ENCODE measurements at regions not wholly inside any gene's neighbourhood (a gene's known extent, or its start where the extent isn't known, plus 50 kb on each side); places are given as distances from the start of the nearest gene placed in this dataset.

- no peak for DNase-seq (ENCODE audit: low read depth in 4 of 4, low spot score in 2 of 4)
These were observed 662.4 kb upstream of the PTPRD start for GRCh38 chr9:11275158-11275695.

GRCh38 chr9:11312966-11313365 lies 700.2 kb upstream of the PTPRD start:
- peak in 1 of 4 donors; percentile 13 for DNase-seq (ENCODE audit: low read depth in 4 of 4, low spot score in 2 of 4)

- no peak for DNase-seq (ENCODE audit: low read depth in 4 of 4, low spot score in 2 of 4)
These were observed 706.1 kb upstream of the PTPRD start for GRCh38 chr9:11318946-11319345.

- peak in 1 of 4 donors; percentile 12 for DNase-seq (ENCODE audit: low read depth in 4 of 4, low spot score in 2 of 4)
These were observed 706.7 kb upstream of the PTPRD start for GRCh38 chr9:11319538-11319937.

- no peak for DNase-seq (ENCODE audit: low read depth in 4 of 4, low spot score in 2 of 4)
These were observed 708.2 kb upstream of the PTPRD start for GRCh38 chr9:11320989-11321388.

GRCh38 chr9:11323457-11323856 lies 710.7 kb upstream of the PTPRD start:
- no peak for DNase-seq (ENCODE audit: low read depth in 4 of 4, low spot score in 2 of 4)

- no peak for DNase-seq (ENCODE audit: low read depth in 4 of 4, low spot score in 2 of 4)
These were observed 713.4 kb upstream of the PTPRD start for GRCh38 chr9:11326231-11326630.

GRCh38 chr9:11328326-11328725 lies 715.5 kb upstream of the PTPRD start:
- no peak for DNase-seq (ENCODE audit: low read depth in 4 of 4, low spot score in 2 of 4)

- DNase-seq (ENCODE audit: low read depth in 4 of 4, low spot score in 2 of 4) = no peak
These were observed 722.2 kb upstream of the PTPRD start for GRCh38 chr9:11335011-11335410.

GRCh38 chr9:11338130-11338529 lies 725.3 kb upstream of the PTPRD start:
- DNase-seq (ENCODE audit: low read depth in 4 of 4, low spot score in 2 of 4) = no peak

GRCh38 chr9:11340654-11341053 lies 727.9 kb upstream of the PTPRD start:
- DNase-seq (ENCODE audit: low read depth in 4 of 4, low spot score in 2 of 4) = no peak

- DNase-seq (ENCODE audit: low read depth in 4 of 4, low spot score in 2 of 4) = no peak
These were observed 734.6 kb upstream of the PTPRD start for GRCh38 chr9:11347437-11347836.

GRCh38 chr9:11348366-11348765 lies 735.6 kb upstream of the PTPRD start:
- no peak for DNase-seq (ENCODE audit: low read depth in 4 of 4, low spot score in 2 of 4)

- DNase-seq (ENCODE audit: low read depth in 4 of 4, low spot score in 2 of 4) = no peak
These were observed 736.4 kb upstream of the PTPRD start for GRCh38 chr9:11349187-11349586.

- no peak for DNase-seq (ENCODE audit: low read depth in 4 of 4, low spot score in 2 of 4)
These were observed 739.8 kb upstream of the PTPRD start for GRCh38 chr9:11352612-11353011.

- DNase-seq (ENCODE audit: low read depth in 4 of 4, low spot score in 2 of 4) = no peak
These were observed 743.3 kb upstream of the PTPRD start for GRCh38 chr9:11356067-11356466.

GRCh38 chr9:11366585-11367129 lies 753.9 kb upstream of the PTPRD start:
- no peak for DNase-seq (ENCODE audit: low read depth in 4 of 4, low spot score in 2 of 4)

- DNase-seq (ENCODE audit: low read depth in 4 of 4, low spot score in 2 of 4) = no peak
These were observed 762.1 kb upstream of the PTPRD start for GRCh38 chr9:11374926-11375325.

- no peak for DNase-seq (ENCODE audit: low read depth in 4 of 4, low spot score in 2 of 4)
These were observed 789.8 kb upstream of the PTPRD start for GRCh38 chr9:11402621-11403020.

GRCh38 chr9:11414241-11414640 lies 801.4 kb upstream of the PTPRD start:
- no peak for DNase-seq (ENCODE audit: low read depth in 4 of 4, low spot score in 2 of 4)

GRCh38 chr9:11417782-11418181 lies 805.0 kb upstream of the PTPRD start:
- DNase-seq (ENCODE audit: low read depth in 4 of 4, low spot score in 2 of 4) = no peak

GRCh38 chr9:11431490-11431889 lies 818.7 kb upstream of the PTPRD start:
- no peak for DNase-seq (ENCODE audit: low read depth in 4 of 4, low spot score in 2 of 4)

GRCh38 chr9:11432361-11432760 lies 819.6 kb upstream of the PTPRD start:
- DNase-seq (ENCODE audit: low read depth in 4 of 4, low spot score in 2 of 4) = no peak
